ENCODE measurements at regions not wholly inside any gene's neighbourhood (a gene's known extent, or its start where the extent isn't known, plus 50 kb on each side); places are given as distances from the start of the nearest gene placed in this dataset.

DNA sequence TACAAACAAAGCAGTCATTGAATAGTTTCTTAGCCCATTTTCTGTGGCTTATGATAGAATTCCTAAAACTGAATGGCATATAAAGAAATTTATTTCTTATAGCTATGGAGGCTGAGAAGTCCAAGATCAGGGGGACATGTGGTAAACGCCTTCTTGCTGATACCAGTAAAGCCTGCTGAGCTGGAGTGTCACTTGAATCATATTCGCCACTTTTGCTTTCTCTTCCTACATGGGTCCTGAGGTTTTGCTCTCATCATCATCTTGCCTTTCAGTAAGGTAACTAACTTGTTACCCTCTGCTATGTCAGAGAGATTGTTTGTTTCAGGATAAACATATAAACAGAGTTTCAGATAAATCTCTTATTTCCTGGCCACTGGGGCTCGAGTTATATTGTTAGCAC, 203.3 kb upstream of the DMRT1 start (continued):
- TF ChIP-seq, protein P1, sequence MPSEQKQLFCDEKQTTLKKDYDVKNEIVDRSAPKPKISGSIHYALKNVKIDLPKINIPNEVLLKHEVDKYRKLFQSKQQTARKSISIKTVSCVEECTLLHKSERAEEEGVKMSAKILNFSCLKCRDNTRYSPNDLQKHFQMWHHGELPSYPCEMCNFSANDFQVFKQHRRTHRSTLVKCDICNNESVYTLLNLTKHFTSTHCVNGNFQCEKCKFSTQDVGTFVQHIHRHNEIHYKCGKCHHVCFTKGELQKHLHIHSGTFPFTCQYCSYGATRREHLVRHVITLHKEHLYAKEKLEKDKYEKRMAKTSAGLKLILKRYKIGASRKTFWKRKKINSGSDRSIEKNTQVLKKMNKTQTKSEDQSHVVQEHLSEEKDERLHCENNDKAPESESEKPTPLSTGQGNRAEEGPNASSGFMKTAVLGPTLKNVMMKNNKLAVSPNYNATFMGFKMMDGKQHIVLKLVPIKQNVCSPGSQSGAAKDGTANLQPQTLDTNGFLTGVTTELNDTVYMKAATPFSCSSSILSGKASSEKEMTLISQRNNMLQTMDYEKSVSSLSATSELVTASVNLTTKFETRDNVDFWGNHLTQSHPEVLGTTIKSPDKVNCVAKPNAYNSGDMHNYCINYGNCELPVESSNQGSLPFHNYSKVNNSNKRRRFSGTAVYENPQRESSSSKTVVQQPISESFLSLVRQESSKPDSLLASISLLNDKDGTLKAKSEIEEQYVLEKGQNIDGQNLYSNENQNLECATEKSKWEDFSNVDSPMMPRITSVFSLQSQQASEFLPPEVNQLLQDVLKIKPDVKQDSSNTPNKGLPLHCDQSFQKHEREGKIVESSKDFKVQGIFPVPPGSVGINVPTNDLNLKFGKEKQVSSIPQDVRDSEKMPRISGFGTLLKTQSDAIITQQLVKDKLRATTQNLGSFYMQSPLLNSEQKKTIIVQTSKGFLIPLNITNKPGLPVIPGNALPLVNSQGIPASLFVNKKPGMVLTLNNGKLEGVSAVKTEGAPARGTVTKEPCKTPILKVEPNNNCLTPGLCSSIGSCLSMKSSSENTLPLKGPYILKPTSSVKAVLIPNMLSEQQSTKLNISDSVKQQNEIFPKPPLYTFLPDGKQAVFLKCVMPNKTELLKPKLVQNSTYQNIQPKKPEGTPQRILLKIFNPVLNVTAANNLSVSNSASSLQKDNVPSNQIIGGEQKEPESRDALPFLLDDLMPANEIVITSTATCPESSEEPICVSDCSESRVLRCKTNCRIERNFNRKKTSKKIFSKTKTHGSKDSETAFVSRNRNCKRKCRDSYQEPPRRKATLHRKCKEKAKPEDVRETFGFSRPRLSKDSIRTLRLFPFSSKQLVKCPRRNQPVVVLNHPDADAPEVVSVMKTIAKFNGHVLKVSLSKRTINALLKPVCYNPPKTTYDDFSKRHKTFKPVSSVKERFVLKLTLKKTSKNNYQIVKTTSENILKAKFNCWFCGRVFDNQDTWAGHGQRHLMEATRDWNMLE (tag by site-specific recombination; conservative IDR thresholded peaks at IDR 0.05; ENCODE audit: low read depth) = no peak
- TF ChIP-seq ZNF2 (tag by site-specific recombination; IDR thresholded peaks at IDR 0.05) = no peak
- TF ChIP-seq, protein P2, sequence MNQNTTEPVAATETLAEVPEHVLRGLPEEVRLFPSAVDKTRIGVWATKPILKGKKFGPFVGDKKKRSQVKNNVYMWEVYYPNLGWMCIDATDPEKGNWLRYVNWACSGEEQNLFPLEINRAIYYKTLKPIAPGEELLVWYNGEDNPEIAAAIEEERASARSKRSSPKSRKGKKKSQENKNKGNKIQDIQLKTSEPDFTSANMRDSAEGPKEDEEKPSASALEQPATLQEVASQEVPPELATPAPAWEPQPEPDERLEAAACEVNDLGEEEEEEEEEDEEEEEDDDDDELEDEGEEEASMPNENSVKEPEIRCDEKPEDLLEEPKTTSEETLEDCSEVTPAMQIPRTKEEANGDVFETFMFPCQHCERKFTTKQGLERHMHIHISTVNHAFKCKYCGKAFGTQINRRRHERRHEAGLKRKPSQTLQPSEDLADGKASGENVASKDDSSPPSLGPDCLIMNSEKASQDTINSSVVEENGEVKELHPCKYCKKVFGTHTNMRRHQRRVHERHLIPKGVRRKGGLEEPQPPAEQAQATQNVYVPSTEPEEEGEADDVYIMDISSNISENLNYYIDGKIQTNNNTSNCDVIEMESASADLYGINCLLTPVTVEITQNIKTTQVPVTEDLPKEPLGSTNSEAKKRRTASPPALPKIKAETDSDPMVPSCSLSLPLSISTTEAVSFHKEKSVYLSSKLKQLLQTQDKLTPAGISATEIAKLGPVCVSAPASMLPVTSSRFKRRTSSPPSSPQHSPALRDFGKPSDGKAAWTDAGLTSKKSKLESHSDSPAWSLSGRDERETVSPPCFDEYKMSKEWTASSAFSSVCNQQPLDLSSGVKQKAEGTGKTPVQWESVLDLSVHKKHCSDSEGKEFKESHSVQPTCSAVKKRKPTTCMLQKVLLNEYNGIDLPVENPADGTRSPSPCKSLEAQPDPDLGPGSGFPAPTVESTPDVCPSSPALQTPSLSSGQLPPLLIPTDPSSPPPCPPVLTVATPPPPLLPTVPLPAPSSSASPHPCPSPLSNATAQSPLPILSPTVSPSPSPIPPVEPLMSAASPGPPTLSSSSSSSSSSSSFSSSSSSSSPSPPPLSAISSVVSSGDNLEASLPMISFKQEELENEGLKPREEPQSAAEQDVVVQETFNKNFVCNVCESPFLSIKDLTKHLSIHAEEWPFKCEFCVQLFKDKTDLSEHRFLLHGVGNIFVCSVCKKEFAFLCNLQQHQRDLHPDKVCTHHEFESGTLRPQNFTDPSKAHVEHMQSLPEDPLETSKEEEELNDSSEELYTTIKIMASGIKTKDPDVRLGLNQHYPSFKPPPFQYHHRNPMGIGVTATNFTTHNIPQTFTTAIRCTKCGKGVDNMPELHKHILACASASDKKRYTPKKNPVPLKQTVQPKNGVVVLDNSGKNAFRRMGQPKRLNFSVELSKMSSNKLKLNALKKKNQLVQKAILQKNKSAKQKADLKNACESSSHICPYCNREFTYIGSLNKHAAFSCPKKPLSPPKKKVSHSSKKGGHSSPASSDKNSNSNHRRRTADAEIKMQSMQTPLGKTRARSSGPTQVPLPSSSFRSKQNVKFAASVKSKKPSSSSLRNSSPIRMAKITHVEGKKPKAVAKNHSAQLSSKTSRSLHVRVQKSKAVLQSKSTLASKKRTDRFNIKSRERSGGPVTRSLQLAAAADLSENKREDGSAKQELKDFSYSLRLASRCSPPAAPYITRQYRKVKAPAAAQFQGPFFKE (tag by site-specific recombination; IDR thresholded peaks at IDR 0.05; ENCODE audit: borderline replicate concordance) = no peak
- TF ChIP-seq IKZF3 (tag by site-specific recombination; IDR thresholded peaks at IDR 0.05) = no peak
- no peak for TF ChIP-seq ZNF37A (tag by site-specific recombination; IDR thresholded peaks at IDR 0.05)
- TF ChIP-seq ZNF266 (tag by site-specific recombination; IDR thresholded peaks at IDR 0.05; ENCODE audit: low read depth) = no peak
- no peak for TF ChIP-seq ZNF302 (tag by site-specific recombination; IDR thresholded peaks at IDR 0.05; ENCODE audit: low read depth)
- TF ChIP-seq RBAK (tag by site-specific recombination; IDR thresholded peaks at IDR 0.05) = no peak
- no peak for TF ChIP-seq ZNF354C (tag by site-specific recombination; IDR thresholded peaks at IDR 0.05; ENCODE audit: borderline replicate concordance, low read depth)
- TF ChIP-seq, protein P3, sequence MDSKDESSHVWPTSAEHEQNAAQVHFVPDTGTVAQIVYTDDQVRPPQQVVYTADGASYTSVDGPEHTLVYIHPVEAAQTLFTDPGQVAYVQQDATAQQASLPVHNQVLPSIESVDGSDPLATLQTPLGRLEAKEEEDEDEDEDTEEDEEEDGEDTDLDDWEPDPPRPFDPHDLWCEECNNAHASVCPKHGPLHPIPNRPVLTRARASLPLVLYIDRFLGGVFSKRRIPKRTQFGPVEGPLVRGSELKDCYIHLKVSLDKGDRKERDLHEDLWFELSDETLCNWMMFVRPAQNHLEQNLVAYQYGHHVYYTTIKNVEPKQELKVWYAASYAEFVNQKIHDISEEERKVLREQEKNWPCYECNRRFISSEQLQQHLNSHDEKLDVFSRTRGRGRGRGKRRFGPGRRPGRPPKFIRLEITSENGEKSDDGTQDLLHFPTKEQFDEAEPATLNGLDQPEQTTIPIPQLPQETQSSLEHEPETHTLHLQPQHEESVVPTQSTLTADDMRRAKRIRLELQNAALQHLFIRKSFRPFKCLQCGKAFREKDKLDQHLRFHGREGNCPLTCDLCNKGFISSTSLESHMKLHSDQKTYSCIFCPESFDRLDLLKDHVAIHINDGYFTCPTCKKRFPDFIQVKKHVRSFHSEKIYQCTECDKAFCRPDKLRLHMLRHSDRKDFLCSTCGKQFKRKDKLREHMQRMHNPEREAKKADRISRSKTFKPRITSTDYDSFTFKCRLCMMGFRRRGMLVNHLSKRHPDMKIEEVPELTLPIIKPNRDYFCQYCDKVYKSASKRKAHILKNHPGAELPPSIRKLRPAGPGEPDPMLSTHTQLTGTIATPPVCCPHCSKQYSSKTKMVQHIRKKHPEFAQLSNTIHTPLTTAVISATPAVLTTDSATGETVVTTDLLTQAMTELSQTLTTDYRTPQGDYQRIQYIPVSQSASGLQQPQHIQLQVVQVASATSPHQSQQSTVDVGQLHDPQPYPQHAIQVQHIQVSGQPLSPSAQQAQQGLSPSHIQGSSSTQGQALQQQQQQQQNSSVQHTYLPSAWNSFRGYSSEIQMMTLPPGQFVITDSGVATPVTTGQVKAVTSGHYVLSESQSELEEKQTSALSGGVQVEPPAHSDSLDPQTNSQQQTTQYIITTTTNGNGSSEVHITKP (tag by site-specific recombination; IDR thresholded peaks at IDR 0.05) = no peak

DNA sequence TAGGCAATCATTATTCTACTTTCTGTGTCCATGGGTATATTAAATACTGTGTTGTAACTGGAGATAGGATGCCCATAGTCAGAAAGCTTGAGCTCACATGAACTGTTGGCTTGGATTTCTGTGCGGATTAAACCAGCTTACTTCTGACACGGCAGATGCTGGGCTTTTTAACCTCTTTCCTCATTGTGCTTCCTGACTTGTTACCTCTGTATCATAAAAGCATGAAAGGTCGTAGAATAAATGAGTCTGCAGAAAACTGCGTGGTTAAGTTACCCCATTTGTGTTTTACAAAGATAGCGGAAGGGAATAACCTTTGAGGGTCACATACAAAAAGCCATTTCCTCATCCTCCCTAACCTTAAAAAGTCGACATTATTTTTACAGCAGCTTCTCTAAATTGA, 199.5 kb upstream of the DMRT1 start:
- no peak for TF ChIP-seq ZNF23 (tag by site-specific recombination; IDR thresholded peaks at IDR 0.05; ENCODE audit: borderline replicate concordance)
- TF ChIP-seq ZNF24 (tag by site-specific recombination; IDR thresholded peaks at IDR 0.05) = no peak
- TF ChIP-seq ZNF366 (tag by site-specific recombination; conservative IDR thresholded peaks at IDR 0.05) = no peak
- TF ChIP-seq, protein P4, sequence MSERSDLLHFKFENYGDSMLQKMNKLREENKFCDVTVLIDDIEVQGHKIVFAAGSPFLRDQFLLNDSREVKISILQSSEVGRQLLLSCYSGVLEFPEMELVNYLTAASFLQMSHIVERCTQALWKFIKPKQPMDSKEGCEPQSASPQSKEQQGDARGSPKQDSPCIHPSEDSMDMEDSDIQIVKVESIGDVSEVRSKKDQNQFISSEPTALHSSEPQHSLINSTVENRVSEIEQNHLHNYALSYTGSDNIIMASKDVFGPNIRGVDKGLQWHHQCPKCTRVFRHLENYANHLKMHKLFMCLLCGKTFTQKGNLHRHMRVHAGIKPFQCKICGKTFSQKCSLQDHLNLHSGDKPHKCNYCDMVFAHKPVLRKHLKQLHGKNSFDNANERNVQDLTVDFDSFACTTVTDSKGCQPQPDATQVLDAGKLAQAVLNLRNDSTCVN (tag by site-specific recombination; optimal IDR thresholded peaks at IDR 0.05) = no peak
- no peaks in the 10 kb centered on the region for H3K36me3 ChIP-seq (ENCODE audit: control insufficient read depth in 2 of 2, insufficient read depth in 1 of 2, low read length in 2 of 2)
- CTCF ChIA-PET = no interaction called here
- POLR2A ChIA-PET = no interaction called here
- H3K4me1 ChIP-seq (ENCODE audit: control insufficient read depth, insufficient read depth, low read length) = no peaks in the 10 kb centered on the region
- no peak overlapping the region for H3K27ac ChIP-seq (ENCODE audit: extremely low read depth, low read depth, low read length)
- H3K9me3 ChIP-seq (ENCODE audit: control insufficient read depth, insufficient read depth, low read depth, low read length) = no peaks in the 10 kb centered on the region
- no peak overlapping the region for H3K4me3 ChIP-seq (ENCODE audit: low read depth, low read length)

Data from HEK293 (cell line).